A549 (cell line): ENCODE measurements at regions not wholly inside any gene's neighbourhood (a gene's known extent, or its start where the extent isn't known, plus 50 kb on each side); places are given as distances from the start of the nearest gene placed in this dataset.
"Not testable (repeated sequence)": the region's sequence is repeated elsewhere in the genome, so short reads cannot be mapped to it uniquely, and the experiment has no call there.

ENCODE experiments used
- CTCF ChIP-seq: fragments of >200 bp; sonication (Bioruptor Twin); formaldehyde crosslinking; IDR thresholded peaks from 3 replicates; pipeline ENCODE4 v1.5.1; 2016
- E2F6 ChIP-seq: IDR thresholded peaks from 2 replicates; pipeline ENCODE4 v1.6.1; 2012; ENCODE audit warnings: low read depth, borderline replicate concordance
- EP300 ChIP-seq, 2 experiments: fragments of >200 bp; sonication (Bioruptor Twin); formaldehyde crosslinking; IDR thresholded peaks; 2 replicates in 1 of 2; 3 replicates in 1 of 2; pipeline ENCODE4 v1.6.1; 2016 to 2017
- ESRRA ChIP-seq: fragments of 150-350 bp; IDR thresholded peaks from 2 replicates; pipeline ENCODE4 v1.6.1; 2014; ENCODE audit warnings: mild to moderate bottlenecking, low read length, borderline replicate concordance
- HEYL ChIP-seq: fragments of 250-450 bp; sonication (Bioruptor Pico); IDR thresholded peaks from 2 replicates; pipeline ENCODE4 v1.8.0; 2021; ENCODE audit warnings: mild to moderate bottlenecking, moderate library complexity
- HMGXB4 ChIP-seq: fragments of 250-450 bp; sonication (Bioruptor Pico); IDR thresholded peaks from 2 replicates; pipeline ENCODE4 v1.5.0; 2021; ENCODE audit warnings: mild to moderate bottlenecking, moderate library complexity, borderline replicate concordance
- JUN ChIP-seq, 2 experiments: fragments of >200 bp; sonication (Bioruptor Twin); formaldehyde crosslinking; IDR thresholded peaks; 2 replicates in 1 of 2; 3 replicates in 1 of 2; pipeline ENCODE4 v1.6.1; 2016 to 2017
- NR3C1 ChIP-seq: fragments of >200 bp; sonication (Bioruptor Twin); formaldehyde crosslinking; IDR thresholded peaks from 3 replicates; pipeline ENCODE4 v1.6.1; 2017

- TF ChIP-seq HMGXB4; CTCF; ESRRA; EP300 (IDR thresholded peaks at IDR 0.05); HEYL (CRISPR knock-in tag); JUN (IDR thresholded peaks at IDR 0.05); E2F6; NR3C1: not testable (repeated sequence)
These were observed 1246.9 kb upstream of the PHF14 start for GRCh38 chr7:9726811-9727210.
